ENCODE measurements at regions not wholly inside any gene's neighbourhood (a gene's known extent, or its start where the extent isn't known, plus 50 kb on each side); places are given as distances from the start of the nearest gene placed in this dataset.
"Not testable (repeated sequence)": the region's sequence is repeated elsewhere in the genome, so short reads cannot be mapped to it uniquely, and the experiment has no call there.

- DNase-seq, result no peak
These were observed 153.1 kb downstream of the BRD1 start for GRCh38 chr22:49674479-49675050.

- no peak for DNase-seq
These were observed 154.6 kb downstream of the BRD1 start for GRCh38 chr22:49673048-49673447.

GRCh38 chr22:49672014-49672516 is 155.6 kb downstream of the BRD1 start:
- no peak for DNase-seq

DNA sequence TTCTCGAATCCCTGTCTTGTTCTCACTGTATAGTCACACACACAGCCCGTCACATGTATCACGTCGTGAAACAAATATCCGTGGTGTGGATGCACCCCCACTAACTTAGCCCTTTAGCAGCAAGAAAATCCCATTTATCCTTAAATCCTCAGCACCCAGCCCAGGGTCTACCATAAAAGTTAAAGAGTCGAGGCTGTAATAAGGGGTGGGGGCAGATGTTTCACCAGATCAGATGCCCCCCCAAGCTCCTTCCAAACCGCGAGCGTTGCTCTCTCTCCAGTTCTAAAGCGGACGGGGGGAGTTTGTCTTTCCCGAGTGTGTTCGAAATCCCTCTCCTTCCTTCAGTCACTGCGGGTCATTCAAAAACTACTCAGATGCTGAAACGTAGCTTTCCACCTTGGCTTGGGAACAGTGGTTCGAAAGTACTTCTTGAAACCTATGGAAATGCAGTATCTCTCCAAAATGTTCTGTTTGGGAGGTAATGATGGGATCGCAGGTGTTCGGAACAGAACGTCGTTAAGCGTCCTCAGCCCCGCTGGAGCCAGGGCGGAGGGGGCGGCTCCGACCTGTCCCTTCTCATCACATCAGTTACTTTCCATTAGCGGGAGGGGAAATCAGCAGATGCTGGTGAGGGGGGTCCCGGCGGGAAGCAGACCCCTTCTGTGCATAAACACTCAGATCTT is 156.2 kb downstream of the BRD1 start:
- no peak for DNase-seq

GRCh38 chr22:49670456-49671330 is 157.0 kb downstream of the BRD1 start:
- DNase-seq, result peak; percentile 14

DNA sequence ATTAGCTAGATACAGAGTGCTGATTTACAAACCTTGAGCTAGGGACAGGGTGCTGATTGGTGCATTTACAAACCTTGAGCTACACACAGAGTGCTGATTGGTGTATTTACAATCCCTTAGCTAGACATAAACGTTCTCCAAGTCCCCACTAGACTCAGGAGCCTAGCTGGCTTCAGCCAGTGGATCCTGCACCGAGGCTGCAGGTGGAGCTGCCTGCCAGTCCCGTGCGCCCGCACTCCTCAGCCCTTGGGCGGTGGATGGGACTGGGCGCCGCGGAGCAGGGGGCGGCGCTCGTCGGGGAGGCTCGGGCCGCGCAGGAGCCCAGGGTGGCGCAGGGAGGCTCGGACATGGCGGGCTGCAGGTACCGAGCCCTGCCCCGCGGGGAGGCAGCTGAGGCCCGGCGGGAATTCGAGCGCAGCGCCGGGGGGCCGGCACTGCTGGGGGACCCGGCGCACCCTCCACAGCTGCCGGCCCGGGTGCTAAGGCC is 157.7 kb downstream of the BRD1 start:
- DNase-seq, result not testable (repeated sequence)

DNA sequence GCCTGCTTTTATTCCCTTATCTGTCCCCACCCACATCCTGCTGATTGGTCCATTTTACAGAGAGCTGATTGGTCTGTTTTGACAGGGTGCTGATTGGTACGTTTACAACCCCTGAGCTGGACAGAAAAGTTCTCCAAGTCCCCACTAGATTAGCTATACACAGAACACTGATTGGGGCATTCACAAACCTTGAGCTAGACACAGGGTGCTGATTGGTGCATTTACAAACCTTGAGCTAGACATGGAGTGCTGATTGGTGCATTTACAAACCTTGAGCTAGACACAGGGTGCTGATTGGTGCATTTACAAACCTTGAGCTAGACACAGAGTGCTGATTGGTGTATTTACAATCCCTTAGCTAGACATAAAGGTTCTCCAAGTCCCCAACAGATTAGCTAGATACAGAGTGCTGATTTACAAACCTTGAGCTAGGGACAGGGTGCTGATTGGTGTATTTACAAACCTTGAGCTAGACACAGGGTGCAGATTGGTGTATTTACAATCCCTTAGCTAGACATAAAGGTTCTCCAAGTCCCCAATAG is 158.2 kb downstream of the BRD1 start:
- not testable (repeated sequence) for DNase-seq

GRCh38 chr22:49668402-49668801 is 159.3 kb downstream of the BRD1 start:
- peak; percentile 12 for DNase-seq

GRCh38 chr22:49667236-49667635 is 160.4 kb downstream of the BRD1 start:
- no peak for DNase-seq

DNA sequence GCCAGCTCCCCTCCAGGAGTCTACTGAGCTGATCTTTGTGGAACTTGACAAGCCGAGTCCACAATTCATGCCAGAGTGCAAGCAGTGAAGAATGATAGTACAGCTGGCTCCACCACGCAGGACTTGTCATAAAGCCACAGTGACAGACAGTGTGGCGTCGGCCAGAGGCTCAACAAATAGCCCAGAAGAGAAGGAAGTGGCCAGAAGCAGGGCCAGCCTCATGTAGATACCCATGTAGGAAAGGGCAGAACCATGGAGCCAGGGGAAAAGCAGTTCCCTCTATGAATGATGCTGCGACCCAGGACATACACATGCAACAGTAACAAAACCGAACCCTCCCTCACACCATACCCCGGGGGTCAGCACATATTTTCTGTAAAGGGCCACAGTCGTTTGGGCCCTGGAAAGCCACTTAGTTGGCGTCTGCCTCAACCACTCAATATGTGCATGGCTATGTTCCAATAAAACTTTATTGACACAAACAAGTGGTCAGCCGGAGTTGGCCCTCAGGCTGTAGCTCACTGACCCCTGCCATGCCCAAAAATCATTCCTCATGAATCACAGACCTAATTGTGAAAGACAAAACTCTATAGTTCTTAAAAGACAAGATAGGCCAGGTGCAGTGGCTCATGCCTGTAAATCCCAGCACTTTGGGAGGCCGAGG is 161.4 kb downstream of the BRD1 start:
- DNase-seq, result no peak

GRCh38 chr22:49664891-49665290 is 162.8 kb downstream of the BRD1 start:
- no peak for DNase-seq

GRCh38 chr22:49664371-49664881 is 163.2 kb downstream of the BRD1 start:
- no peak for DNase-seq

DNA sequence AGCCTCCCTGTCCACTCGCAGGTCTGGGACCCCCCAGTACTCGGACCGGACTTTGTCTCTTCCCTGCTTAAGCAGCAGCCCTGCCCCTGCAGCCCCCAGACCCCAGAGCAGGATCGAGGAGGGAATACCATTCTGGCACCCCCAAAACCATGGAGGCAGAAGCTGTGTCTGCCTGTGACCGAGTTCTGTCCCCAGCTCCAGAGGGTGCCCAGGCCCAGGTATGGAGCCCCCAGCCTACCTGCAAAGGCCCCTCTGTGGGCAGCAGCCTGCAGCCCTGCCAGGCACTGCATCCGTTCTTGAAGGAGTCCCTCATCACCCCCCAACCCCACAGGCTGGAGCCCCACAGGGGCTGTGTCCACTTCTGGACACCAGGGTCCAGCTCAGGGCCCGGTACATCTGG is 163.8 kb downstream of the BRD1 start:
- no peak for DNase-seq

DNA sequence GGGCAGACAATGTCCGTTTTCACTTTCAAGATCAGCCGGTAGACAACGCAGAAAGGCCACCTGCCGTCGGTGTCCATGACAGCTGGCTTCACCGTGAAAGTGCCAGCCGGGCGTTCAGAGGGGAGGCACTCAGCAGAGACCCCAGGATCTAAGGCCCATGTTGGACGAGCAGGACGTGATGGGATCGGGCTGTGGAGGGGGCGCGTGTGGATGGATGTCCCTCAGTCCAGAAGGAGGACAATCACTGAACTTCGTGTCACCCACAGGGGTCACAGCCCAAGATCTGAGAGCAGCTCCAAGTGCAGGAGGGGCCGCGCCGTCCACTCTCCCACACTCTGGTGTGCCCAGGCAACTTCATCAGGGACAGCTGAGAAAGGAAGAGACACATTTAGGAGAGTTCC is 164.4 kb downstream of the BRD1 start:
- DNase-seq, result no peak

DNA sequence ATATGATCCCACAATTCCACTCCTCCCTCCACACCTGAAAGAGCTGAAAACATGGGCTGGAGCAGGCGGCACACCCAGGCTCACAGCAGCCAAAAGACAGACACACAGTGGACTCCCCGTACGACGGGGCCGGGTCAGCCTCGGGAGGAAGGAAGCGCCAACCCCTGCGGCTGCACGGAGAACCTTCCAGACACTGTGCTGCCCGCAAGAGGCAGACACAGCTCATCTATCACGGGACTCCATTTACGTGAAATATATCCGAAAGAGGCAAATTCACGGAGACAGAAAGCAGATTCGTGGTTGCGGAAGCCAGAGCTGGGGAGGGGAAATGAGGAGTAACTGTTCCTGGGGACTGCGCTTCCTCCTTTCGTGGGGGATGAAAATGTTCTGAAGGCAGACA is 165.0 kb downstream of the BRD1 start:
- no peak for DNase-seq

DNA sequence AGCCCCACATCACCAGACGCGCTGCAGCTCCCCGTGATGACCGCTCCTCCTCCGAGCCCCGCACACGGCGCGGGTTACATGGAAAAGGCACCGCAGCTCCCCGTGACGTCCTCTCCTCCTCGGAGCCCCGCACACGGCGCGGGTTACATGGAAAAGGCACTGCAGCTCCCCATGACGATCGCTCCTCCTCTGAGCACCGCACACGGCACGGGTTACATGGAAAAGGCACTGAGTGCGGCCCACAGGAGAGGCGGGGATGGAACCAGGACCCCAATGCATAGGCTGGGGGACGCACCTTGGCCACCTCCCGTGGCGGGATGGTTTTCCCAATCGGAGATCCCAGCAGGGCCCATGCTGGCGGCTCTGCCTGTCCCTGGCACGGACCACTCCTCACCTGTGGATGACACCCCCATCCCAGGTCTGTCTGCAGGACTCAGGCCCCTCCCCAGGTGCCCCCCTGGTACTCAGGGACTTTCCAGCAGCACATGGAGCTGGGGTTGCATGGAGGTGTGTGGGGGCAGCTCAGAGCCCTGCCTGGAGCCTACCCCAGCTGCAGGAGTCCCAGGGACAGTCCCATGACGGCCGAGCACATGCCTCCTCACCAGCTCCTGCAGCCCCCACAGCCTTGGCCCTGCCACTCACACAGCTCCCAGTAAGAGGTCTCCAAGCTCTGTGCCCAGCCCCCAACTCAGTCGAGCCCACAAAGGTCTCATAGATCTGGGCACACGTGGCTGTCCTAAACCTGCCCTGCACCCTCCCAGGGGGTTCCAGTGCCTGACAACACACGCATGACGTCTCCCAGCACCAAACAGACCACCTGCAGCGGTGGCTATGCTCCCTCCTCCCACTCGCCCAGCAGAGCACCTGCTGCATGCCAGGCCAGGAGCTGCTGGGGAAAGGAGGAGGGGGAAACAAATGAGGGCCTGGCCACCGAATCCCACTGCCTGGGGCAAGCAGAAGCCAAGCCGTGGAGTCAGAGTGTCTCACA is 166.6 kb downstream of the BRD1 start:
- DNase-seq, result no peak

- DNase-seq, result no peak
These were observed 167.4 kb downstream of the BRD1 start for GRCh38 chr22:49660321-49660720.

DNA sequence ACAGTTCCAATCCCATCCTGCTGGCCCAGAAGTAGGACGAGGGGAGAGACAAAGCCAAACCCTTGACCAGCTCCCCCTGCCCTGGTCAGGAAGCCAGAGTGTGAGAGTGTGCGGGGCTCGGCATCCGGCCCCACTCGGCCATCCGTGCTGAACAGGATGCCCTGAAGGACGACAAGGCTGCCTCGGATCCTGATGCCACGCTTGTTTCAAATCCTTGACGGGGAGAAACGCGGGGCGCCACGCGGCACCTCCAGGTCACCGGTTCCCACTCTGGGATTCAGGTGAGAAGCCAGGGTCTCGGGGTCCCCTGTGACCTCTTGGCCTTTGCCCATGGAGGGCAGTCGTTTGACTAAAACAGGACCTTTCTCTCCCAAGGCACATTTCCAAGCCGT is 167.8 kb downstream of the BRD1 start:
- DNase-seq, result no peak

DNA sequence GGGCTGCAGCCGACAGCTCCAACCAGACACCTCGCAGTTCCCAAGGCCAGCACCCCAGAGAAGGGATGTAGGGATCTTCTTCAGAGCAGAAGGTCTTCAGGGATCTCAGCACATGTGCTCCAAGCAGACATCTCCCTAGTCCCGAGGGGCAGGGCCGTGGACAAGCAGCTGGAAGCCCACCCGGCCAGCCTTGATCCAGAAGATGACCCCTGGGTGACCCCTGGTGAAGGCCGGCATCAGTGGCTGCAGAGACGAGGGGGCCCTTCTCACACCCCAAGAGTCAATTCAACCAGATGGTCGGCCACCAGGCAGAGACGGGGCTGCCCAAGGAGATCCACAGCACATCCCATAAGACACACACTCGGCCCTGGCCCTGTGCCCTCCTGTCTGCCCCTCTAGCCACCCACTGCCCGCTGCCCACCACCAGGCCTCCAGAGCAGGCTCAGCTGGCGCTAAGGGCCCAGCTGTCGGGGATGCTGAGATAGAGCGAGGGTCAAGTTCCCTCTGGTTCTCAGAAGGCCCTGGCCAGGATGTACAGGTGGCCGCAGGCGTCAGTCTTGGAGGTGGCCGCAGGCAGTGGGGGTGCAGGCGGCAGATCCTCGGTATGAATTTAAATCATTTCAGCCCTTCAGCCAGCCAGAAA is 168.3 kb downstream of the BRD1 start:
- DNase-seq, result no peak

GRCh38 chr22:49658902-49659280 is 168.8 kb downstream of the BRD1 start:
- no peak for DNase-seq

Measured in hematopoietic multipotent progenitor cell treated with erythropoietin and hydrocortisone succinate and interleukin-3 and kit ligand, for 6 days (in vitro differentiated cells).